ENCODE measurements at regions not wholly inside any gene's neighbourhood (a gene's known extent, or its start where the extent isn't known, plus 50 kb on each side); places are given as distances from the start of the nearest gene placed in this dataset.

DNA sequence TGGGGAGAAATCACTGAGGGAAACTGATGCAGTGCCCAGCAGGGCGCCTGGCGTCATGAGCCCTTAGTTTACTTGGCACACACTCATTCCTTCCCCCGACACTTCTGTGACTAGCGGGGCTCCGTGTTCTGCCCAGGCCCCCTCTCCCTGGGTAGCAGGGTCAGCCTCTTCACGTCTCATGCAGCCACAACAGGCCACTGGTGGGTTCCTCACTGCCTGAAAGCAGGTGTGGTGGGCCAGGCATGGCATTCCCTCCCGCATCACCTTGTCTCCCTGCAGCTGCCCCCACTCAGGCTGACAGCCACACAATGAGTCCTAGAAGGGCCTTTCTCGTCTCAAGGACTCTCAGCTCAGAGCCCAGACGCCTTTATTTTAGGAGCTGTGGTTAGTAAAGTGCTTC is 51.1 kb upstream of the CPLX2 start:
- H3K9me3 ChIP-seq (ENCODE audit: severe bottlenecking), result no peaks in the 10 kb centered on the region
- H3K4me3 ChIP-seq (ENCODE audit: severe bottlenecking), result no peak overlapping the region
- TF ChIP-seq CTCF (IDR thresholded peaks at IDR 0.05; ENCODE audit: poor library complexity, severe bottlenecking), result no peak
- H3K27ac ChIP-seq (ENCODE audit: poor library complexity, severe bottlenecking), result no peak overlapping the region
- no peak for ATAC-seq (ENCODE audit: low read depth)
- H3K4me1 ChIP-seq (ENCODE audit: insufficient read depth, poor library complexity, severe bottlenecking), result peaks cover 22% of the 10 kb centered on the region
- no peaks in the 10 kb centered on the region for H3K27me3 ChIP-seq (ENCODE audit: insufficient read depth, poor library complexity, severe bottlenecking)
- no peak for DNase-seq (ENCODE audit: low spot score)
- H3K36me3 ChIP-seq (ENCODE audit: low read depth), result no peaks in the 10 kb centered on the region
